Kidney (tissue), 13 donors: ENCODE measurements at regions not wholly inside any gene's neighbourhood (a gene's known extent, or its start where the extent isn't known, plus 50 kb on each side); places are given as distances from the start of the nearest gene placed in this dataset.

Experiments
- DNase-seq, 5 donors: peaks; one replicate each; pipeline ENCODE4 v3.0.0-alpha.2; 2013 to 2020
- FAIRE-seq: peaks from 2 replicates; lab custom pipeline; 2012; peaks lifted over from hg19 to GRCh38; lab: Jason Lieb, UNC
- H3K27ac ChIP-seq, 2 donors: one replicate each; pipeline ENCODE4 v1.7.0; 2013; ENCODE audit warnings: low read depth in 2 of 2, low read length in 2 of 2, inconsistent platforms in 1 of 2
- H3K27me3 ChIP-seq: one replicate; pipeline ENCODE4 v1.7.1; 2013; ENCODE audit warnings: low read length, inconsistent platforms; ENCODE audit not compliant: control insufficient read depth, insufficient read depth
- H3K36me3 ChIP-seq, 3 donors: one replicate each; pipeline versions ENCODE4 v1.7.0 to v1.7.1; 2013; ENCODE audit warnings: low read length in 3 of 3, control low read depth in 1 of 3, inconsistent platforms in 1 of 3; ENCODE audit not compliant: insufficient read depth in 3 of 3, control insufficient read depth in 2 of 3
- H3K4me1 ChIP-seq, 3 donors: one replicate each; pipeline versions ENCODE4 v1.7.0 to v1.7.1; 2013; ENCODE audit warnings: low read length in 3 of 3, inconsistent platforms in 1 of 3, low read depth in 1 of 3; ENCODE audit not compliant: control insufficient read depth in 2 of 3, insufficient read depth in 2 of 3
- H3K4me3 ChIP-seq, 3 donors: one replicate each; pipeline versions ENCODE4 v1.7.0 to v1.8.1; 2013; ENCODE audit warnings: low read length in 3 of 3, control low read depth in 1 of 3, inconsistent platforms in 1 of 3
- H3K9ac ChIP-seq, 3 donors: one replicate each; pipeline versions ENCODE4 v1.7.0 to v1.7.1; 2013; ENCODE audit warnings: low read length in 3 of 3, control low read depth in 1 of 3, inconsistent platforms in 1 of 3
- H3K9me3 ChIP-seq, 3 donors: one replicate each; pipeline versions ENCODE4 v1.7.0 to v1.7.1; 2013; ENCODE audit warnings: low read length in 3 of 3, control low read depth in 1 of 3, inconsistent platforms in 1 of 3; ENCODE audit not compliant: control insufficient read depth in 2 of 3, insufficient read depth in 1 of 3
- intact Hi-C: fragments of 100-400 bp; cut with DNase I; formaldehyde crosslinking; loops from one replicate; pipeline ENCODE4 v1.11.1; 2022
- TF ChIP-seq, protein P1 (sequence below): IDR thresholded peaks from 3 replicates; pipeline ENCODE4 v1.5.1; 2012; ENCODE audit warnings: mild to moderate bottlenecking, moderate library complexity, borderline replicate concordance; ENCODE audit not compliant: insufficient read depth; ENCODE audit errors: extremely low read depth
- donor health status: control.
- donor health status: control.
- donor health status: control.
- donor health status: control.
- donor health status: control.
- donor health status: DM: yes; HTN: yes; CAD: no.
- donor health status: Normal renal cell carcinoma (clear cell type).

DNA sequence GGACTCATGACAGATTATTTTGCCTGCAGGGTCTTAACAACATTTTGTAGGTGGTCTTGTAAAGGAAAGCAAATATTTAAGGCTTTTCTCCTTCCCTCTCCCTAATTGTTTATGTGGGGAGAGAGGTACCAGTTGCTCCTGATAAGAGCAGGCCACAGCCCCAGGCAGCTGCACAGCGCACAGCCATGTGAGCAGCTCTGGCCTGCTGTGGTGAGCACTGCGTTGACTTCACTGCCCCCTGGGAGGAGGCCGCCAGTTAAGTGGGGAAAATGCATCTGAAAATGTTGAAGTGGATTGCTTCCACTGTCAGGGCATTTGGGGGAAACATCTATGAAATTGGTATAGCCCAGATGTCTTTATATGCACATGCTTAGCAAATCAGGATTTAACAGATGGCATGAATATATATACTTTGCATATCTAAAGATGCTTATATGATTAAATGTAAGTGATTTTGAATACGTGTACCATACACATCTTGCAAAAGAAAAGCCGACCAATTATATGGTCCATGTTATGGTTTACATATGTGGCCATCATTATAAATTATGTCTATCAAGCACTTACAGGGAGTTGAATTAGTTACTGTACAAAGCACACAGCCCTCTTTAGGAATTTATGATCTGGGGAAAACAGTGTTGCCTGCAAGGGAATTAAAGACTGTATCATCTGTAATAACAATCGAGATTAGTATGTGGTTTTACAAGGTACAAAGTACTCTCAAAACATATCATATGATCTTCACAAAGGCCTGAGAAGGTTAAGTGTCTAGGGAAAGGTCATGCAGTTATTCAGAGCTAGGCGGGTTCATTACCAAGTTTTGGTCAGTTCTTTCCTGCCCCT is 132.1 kb downstream of the RHOU start:
- Histone ChIP-seq H3K27me3 (no peaks in the 10 kb centered on the region), H3K27ac (no peak overlapping the region), H3K9me3 (no peaks in the 10 kb centered on the region), H3K36me3 (no peaks in the 10 kb centered on the region), H3K4me1 (peaks cover 4 to 11% (median 5%) of the 10 kb centered on the region in 3 donors), H3K9ac (no peak overlapping the region), H3K4me3 (no peak overlapping the region)
- FAIRE-seq (no peak), DNase-seq (peak in 2 of 5 donors; percentile 46 to 51)
- TF ChIP-seq, protein P1, sequence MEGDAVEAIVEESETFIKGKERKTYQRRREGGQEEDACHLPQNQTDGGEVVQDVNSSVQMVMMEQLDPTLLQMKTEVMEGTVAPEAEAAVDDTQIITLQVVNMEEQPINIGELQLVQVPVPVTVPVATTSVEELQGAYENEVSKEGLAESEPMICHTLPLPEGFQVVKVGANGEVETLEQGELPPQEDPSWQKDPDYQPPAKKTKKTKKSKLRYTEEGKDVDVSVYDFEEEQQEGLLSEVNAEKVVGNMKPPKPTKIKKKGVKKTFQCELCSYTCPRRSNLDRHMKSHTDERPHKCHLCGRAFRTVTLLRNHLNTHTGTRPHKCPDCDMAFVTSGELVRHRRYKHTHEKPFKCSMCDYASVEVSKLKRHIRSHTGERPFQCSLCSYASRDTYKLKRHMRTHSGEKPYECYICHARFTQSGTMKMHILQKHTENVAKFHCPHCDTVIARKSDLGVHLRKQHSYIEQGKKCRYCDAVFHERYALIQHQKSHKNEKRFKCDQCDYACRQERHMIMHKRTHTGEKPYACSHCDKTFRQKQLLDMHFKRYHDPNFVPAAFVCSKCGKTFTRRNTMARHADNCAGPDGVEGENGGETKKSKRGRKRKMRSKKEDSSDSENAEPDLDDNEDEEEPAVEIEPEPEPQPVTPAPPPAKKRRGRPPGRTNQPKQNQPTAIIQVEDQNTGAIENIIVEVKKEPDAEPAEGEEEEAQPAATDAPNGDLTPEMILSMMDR: no peak
- intact Hi-C loops: no loop called here

DNA sequence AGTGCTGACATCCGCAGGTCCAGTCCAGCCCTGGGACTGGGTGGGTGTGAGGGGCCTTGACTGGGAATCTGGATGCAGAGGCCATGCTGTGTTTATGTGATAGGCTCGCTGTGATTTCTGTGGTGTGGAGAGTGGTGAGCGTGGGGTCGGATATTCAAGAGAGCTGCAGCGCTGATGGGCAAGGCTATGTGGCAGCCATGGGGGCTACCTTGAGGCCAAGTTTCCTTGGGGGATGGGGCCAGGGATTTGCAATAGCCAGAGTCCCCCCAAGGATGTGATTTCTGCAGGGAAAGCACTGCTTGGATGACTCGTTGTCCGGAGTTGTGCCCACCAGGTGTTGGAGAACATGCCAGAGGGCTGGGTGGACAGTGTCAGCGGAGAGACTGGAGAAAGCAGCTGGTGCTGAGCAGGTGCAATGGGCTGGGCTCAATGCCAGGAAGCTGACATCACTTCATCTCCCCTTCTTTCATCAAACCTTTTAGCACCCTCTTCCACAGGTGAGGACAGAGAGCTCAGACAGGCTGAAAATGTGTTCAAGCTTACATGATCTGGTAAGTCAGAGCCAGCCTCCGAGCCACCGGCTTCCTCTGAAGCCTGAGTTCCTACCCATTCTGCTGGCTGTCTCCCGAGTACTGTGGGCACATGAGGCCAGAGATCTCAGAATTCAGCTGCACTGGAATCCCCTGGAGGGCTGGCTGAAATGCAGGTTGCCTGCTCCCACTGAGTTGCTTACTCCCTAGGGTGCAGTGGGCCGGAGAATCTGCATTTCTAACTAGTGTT is 132.9 kb downstream of the RHOU start:
- TF ChIP-seq, protein P1: no peak
- FAIRE-seq (no peak), DNase-seq (peak in 1 of 5 donors; percentile 56)
- no peaks in the 10 kb centered on the region for H3K27me3 ChIP-seq
- H3K9me3 ChIP-seq: no peaks in the 10 kb centered on the region
- H3K4me3 ChIP-seq: no peak overlapping the region
- H3K27ac ChIP-seq: no peak overlapping the region
- peaks cover 0 to 8% (median 4%) of the 10 kb centered on the region in 3 donors for H3K4me1 ChIP-seq
- H3K36me3 ChIP-seq: no peaks in the 10 kb centered on the region
- intact Hi-C loops: no loop called here
- no peak overlapping the region for H3K9ac ChIP-seq

DNA sequence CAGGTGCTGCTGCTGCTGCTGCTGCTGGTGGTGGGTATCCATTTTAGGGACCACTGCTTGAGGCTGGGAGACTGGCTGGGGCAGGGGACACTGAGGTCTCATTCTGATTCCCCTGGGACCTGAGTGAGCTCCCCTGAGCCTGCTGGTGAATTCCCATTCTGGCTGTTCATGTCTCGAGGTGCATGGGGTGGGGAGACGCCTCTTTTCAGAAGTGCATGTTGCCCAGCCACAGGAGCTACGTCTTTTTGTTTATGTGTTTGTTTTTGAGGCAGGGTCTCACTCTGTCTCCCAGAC is 133.4 kb downstream of the RHOU start:
- intact Hi-C loops: no loop called here
- Histone ChIP-seq H3K9me3 (no peaks in the 10 kb centered on the region), H3K4me3 (no peak overlapping the region), H3K9ac (no peak overlapping the region), H3K27me3 (no peaks in the 10 kb centered on the region), H3K36me3 (no peaks in the 10 kb centered on the region), H3K4me1 (peaks cover 0 to 8% (median 4%) of the 10 kb centered on the region in 3 donors), H3K27ac (no peak overlapping the region)
- TF ChIP-seq, protein P1: no peak
- no peak for FAIRE-seq
- no peak for DNase-seq
